Osteocyte (in vitro differentiated cells): ENCODE measurements at regions not wholly inside any gene's neighbourhood (a gene's known extent, or its start where the extent isn't known, plus 50 kb on each side); places are given as distances from the start of the nearest gene placed in this dataset.

ENCODE experiments used
- DNase-seq: peaks from one replicate; pipeline ENCODE4 v3.0.0; 2021; ENCODE audit warnings: mixed read lengths; ENCODE audit not compliant: unreplicated experiment; ENCODE audit errors: extremely low spot score
- H3K27ac Mint-ChIP-seq: one replicate; pipeline ENCODE4 v1.8.0; 2021; ENCODE audit warnings: mild to moderate bottlenecking, mixed read lengths; ENCODE audit not compliant: unreplicated experiment
- H3K27me3 Mint-ChIP-seq: one replicate; pipeline ENCODE4 v1.8.0; 2021; ENCODE audit warnings: mixed read lengths; ENCODE audit not compliant: unreplicated experiment
- H3K36me3 Mint-ChIP-seq: one replicate; pipeline ENCODE4 v1.8.0; 2021; ENCODE audit warnings: mixed read lengths; ENCODE audit not compliant: unreplicated experiment
- H3K4me1 Mint-ChIP-seq: one replicate; pipeline ENCODE4 v1.8.0; 2021; ENCODE audit warnings: mixed read lengths; ENCODE audit not compliant: unreplicated experiment
- H3K4me3 Mint-ChIP-seq: one replicate; pipeline ENCODE4 v1.8.0; 2021; ENCODE audit warnings: mild to moderate bottlenecking, moderate library complexity, mixed read lengths; ENCODE audit not compliant: unreplicated experiment
- H3K9me3 Mint-ChIP-seq: one replicate; pipeline ENCODE4 v1.8.0; 2021; ENCODE audit warnings: mixed read lengths; ENCODE audit not compliant: unreplicated experiment
- CTCF ChIP-seq: fragments of 200-600 bp; sonication (generic); IDR thresholded peaks from 2 replicates; pipeline ENCODE4 v1.5.0; 2021; ENCODE audit warnings: antibody characterized with exemption, mild to moderate bottlenecking, moderate library complexity

- no peak overlapping the region for H3K27ac Mint-ChIP-seq
- no peaks in the 10 kb centered on the region for H3K36me3 Mint-ChIP-seq
- no peak for TF ChIP-seq CTCF
- peaks cover 1% of the 10 kb centered on the region for H3K4me1 Mint-ChIP-seq
- no peak for DNase-seq
- H3K9me3 Mint-ChIP-seq = no peaks in the 10 kb centered on the region
- H3K4me3 Mint-ChIP-seq = no peak overlapping the region
- H3K27me3 Mint-ChIP-seq = peaks cover 2% of the 10 kb centered on the region
Observed at GRCh38 chr4:169906821-169907220, 119.4 kb downstream of the MFAP3L start.

GRCh38 chr4:169906104-169906503 is 120.1 kb downstream of the MFAP3L start:
- H3K36me3 Mint-ChIP-seq = no peaks in the 10 kb centered on the region
- TF ChIP-seq CTCF = no peak
- DNase-seq = no peak

GRCh38 chr4:169902658-169903345 is 123.4 kb downstream of the MFAP3L start:
- Mint-ChIP-seq H3K9me3 (no peaks in the 10 kb centered on the region), H3K27me3 (no peaks in the 10 kb centered on the region), H3K36me3 (no peaks in the 10 kb centered on the region), H3K4me3 (no peak overlapping the region), H3K4me1 (peaks cover 1% of the 10 kb centered on the region), H3K27ac (no peak overlapping the region)
- TF ChIP-seq CTCF = no peak
- no peak for DNase-seq

More at GRCh38 chr4:169906104-169906503, 120.1 kb downstream of the MFAP3L start:
- Mint-ChIP-seq H3K27me3 (peaks cover 2% of the 10 kb centered on the region), H3K4me1 (peaks cover 1% of the 10 kb centered on the region), H3K9me3 (no peaks in the 10 kb centered on the region), H3K4me3 (no peak overlapping the region), H3K27ac (no peak overlapping the region)

- no peak for TF ChIP-seq CTCF
- Mint-ChIP-seq H3K27ac (no peak overlapping the region), H3K27me3 (no peaks in the 10 kb centered on the region), H3K4me1 (peaks cover 1% of the 10 kb centered on the region), H3K36me3 (no peaks in the 10 kb centered on the region), H3K4me3 (no peak overlapping the region), H3K9me3 (no peaks in the 10 kb centered on the region)
- DNase-seq = no peak
Observed at GRCh38 chr4:169900241-169900845, 125.9 kb downstream of the MFAP3L start.

GRCh38 chr4:169899295-169899694 is 126.9 kb downstream of the MFAP3L start:
- no peak overlapping the region for H3K4me3 Mint-ChIP-seq
- no peak for TF ChIP-seq CTCF
- DNase-seq = no peak
- no peak overlapping the region for H3K27ac Mint-ChIP-seq
- no peaks in the 10 kb centered on the region for H3K9me3 Mint-ChIP-seq
- no peaks in the 10 kb centered on the region for H3K36me3 Mint-ChIP-seq
- no peaks in the 10 kb centered on the region for H3K27me3 Mint-ChIP-seq
- H3K4me1 Mint-ChIP-seq = peaks cover under 1% of the 10 kb centered on the region
